Peyer's patch (tissue), 4 donors: ENCODE measurements at regions not wholly inside any gene's neighbourhood (a gene's known extent, or its start where the extent isn't known, plus 50 kb on each side); places are given as distances from the start of the nearest gene placed in this dataset.
A peak's percentile ranks its signal among the peaks of the same experiment; 100 is the strongest.

Source experiments
- DNase-seq, 3 donors: peaks; one replicate each; pipeline ENCODE4 v3.0.0-alpha.2; 2017 to 2019
- H3K27ac ChIP-seq, 4 donors: fragments of 200-600 bp; sonication (generic); one replicate each; pipeline ENCODE4 v1.5.1; 2016 to 2019
- H3K27me3 ChIP-seq, 2 donors: fragments of 200-600 bp; sonication (generic); one replicate each; pipeline ENCODE4 v1.5.1; 2019
- H3K36me3 ChIP-seq, 3 donors: fragments of 200-600 bp; sonication (generic); one replicate each; pipeline ENCODE4 v1.5.1; 2016 to 2019
- H3K4me1 ChIP-seq, 4 donors: fragments of 200-600 bp; sonication (generic); one replicate each; pipeline ENCODE4 v1.5.1; 2016 to 2019
- H3K4me3 ChIP-seq, 4 donors: fragments of 200-600 bp; sonication (generic); 1 replicate in 3 of 4; 2 replicates in 1 of 4; pipeline ENCODE4 v1.5.1; 2016 to 2019; ENCODE audit warnings: mild to moderate bottlenecking in 1 of 4
- H3K9me3 ChIP-seq, 4 donors: fragments of 200-600 bp; sonication (generic); one replicate each; pipeline ENCODE4 v1.5.1; 2016 to 2019; ENCODE audit warnings: mild to moderate bottlenecking in 1 of 4
- POLR2A ChIP-seq, 2 donors: fragments of 450-650 bp; IDR thresholded peaks; one replicate each; pipeline ENCODE4 v1.5.1; 2017; ENCODE audit warnings: antibody characterized with exemption in 2 of 2, mild to moderate bottlenecking in 2 of 2, moderate library complexity in 2 of 2
- TF ChIP-seq, protein P1 (sequence below), 6 experiments: fragments of 450-650 bp in 4 of 6; fragments of 200-600 bp in 2 of 6; sonication (generic) in 1 of 6; IDR thresholded peaks; one replicate each; pipeline ENCODE4 v1.5.1; 2017 to 2019; ENCODE audit warnings: antibody characterized with exemption in 6 of 6, mild to moderate bottlenecking in 3 of 6, moderate library complexity in 1 of 6

DNA sequence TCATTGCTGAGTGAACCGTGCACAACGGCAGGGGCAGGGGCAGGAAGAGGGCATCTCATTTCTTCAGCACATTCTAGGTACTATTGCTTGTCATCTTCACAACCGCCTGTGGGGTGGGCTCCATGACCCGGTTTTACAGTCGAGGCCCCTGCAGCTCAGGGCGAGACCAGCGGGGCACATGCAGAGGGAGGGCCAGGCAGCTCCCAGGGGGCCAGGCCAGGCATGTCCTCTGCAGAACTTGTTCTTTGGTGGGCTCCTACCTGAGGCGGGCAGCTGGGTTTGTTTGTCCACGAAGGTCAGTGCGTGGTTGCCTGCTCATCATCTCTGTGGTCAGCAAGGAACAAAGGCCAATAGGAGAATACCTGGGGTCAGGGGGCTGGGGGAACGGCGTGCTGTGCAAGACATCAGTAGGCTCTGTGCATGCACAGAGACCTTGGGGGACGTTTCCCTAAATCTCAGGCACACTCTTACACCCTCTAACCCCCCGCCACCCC, 75.1 kb upstream of the LEP start:
- H3K36me3 ChIP-seq = no peaks in the 10 kb centered on the region
- peaks cover 0 to 29% of the 10 kb centered on the region in 2 donors for H3K27me3 ChIP-seq
- no peak for TF ChIP-seq POLR2A (IDR thresholded peaks at IDR 0.05)
- TF ChIP-seq, protein P1, sequence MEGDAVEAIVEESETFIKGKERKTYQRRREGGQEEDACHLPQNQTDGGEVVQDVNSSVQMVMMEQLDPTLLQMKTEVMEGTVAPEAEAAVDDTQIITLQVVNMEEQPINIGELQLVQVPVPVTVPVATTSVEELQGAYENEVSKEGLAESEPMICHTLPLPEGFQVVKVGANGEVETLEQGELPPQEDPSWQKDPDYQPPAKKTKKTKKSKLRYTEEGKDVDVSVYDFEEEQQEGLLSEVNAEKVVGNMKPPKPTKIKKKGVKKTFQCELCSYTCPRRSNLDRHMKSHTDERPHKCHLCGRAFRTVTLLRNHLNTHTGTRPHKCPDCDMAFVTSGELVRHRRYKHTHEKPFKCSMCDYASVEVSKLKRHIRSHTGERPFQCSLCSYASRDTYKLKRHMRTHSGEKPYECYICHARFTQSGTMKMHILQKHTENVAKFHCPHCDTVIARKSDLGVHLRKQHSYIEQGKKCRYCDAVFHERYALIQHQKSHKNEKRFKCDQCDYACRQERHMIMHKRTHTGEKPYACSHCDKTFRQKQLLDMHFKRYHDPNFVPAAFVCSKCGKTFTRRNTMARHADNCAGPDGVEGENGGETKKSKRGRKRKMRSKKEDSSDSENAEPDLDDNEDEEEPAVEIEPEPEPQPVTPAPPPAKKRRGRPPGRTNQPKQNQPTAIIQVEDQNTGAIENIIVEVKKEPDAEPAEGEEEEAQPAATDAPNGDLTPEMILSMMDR (IDR thresholded peaks at IDR 0.05) = no peak
- DNase-seq = no peak
- H3K9me3 ChIP-seq = peaks cover 0 to 5% (median 0%) of the 10 kb centered on the region in 4 donors
- peaks cover 0 to 24% (median 20%) of the 10 kb centered on the region in 4 donors for H3K4me1 ChIP-seq
- no peak overlapping the region for H3K27ac ChIP-seq
- H3K4me3 ChIP-seq = peak overlapping the region in 1 of 4 donors; percentile 45

DNA sequence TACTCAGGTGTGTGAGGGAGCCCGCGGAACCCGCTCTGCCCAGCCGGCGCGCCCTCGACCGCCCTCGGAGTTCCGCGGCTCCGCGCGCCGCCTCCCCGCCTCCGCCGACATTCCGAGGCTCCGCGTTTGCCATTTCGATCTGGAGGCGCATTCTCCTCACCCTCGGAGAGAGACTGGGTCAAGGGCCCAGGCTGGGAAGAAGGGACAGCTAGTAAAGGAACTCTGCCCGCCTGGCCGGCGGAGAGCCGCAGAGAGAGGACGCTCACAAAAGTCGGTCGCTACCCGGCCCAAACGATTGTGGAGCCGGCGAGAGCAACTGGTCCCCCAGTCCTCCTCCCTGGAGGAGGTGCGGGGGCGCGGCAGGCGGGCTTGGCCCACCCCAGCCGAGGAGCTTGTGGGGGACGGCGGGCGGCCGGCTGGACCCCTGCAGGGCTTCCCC, 74.5 kb upstream of the LEP start:
- H3K27me3 ChIP-seq = peaks cover 0 to 29% of the 10 kb centered on the region in 2 donors
- peaks cover 0 to 24% (median 20%) of the 10 kb centered on the region in 4 donors for H3K4me1 ChIP-seq
- H3K9me3 ChIP-seq = peaks cover 0 to 5% (median 0%) of the 10 kb centered on the region in 4 donors
- TF ChIP-seq, protein P1 (IDR thresholded peaks at IDR 0.05) = no peak
- no peak for TF ChIP-seq POLR2A (IDR thresholded peaks at IDR 0.05)
- peak in 1 of 3 donors; percentile 41 for DNase-seq
- H3K36me3 ChIP-seq = no peaks in the 10 kb centered on the region
- H3K4me3 ChIP-seq = peak overlapping the region; percentile 24 to 47 (median 44)
- H3K27ac ChIP-seq = no peak overlapping the region

GRCh38 chr7:128167042-128167701, 73.9 kb upstream of the LEP start:
- H3K4me3 ChIP-seq = peak overlapping the region; percentile 24 to 47 (median 44)
- peaks cover 0 to 29% of the 10 kb centered on the region in 2 donors for H3K27me3 ChIP-seq
- H3K27ac ChIP-seq = no peak overlapping the region
- peaks cover 0 to 5% (median 0%) of the 10 kb centered on the region in 4 donors for H3K9me3 ChIP-seq
- no peaks in the 10 kb centered on the region for H3K36me3 ChIP-seq
- DNase-seq = peak in 1 of 3 donors; percentile 45
- TF ChIP-seq, protein P1 (IDR thresholded peaks at IDR 0.05) = no peak
- TF ChIP-seq POLR2A (IDR thresholded peaks at IDR 0.05) = no peak
- H3K4me1 ChIP-seq = peaks cover 0 to 24% (median 20%) of the 10 kb centered on the region in 4 donors

GRCh38 chr7:128167791-128168666, 73.0 kb upstream of the LEP start:
- Histone ChIP-seq H3K27me3 (peaks cover 0 to 29% of the 10 kb centered on the region in 2 donors), H3K36me3 (no peaks in the 10 kb centered on the region), H3K9me3 (peaks cover 0 to 5% (median 0%) of the 10 kb centered on the region in 4 donors), H3K4me1 (peaks cover 0 to 24% (median 20%) of the 10 kb centered on the region in 4 donors), H3K4me3 (peak overlapping the region; percentile 24 to 47 (median 44)), H3K27ac (no peak overlapping the region)
- DNase-seq = peak in 1 of 3 donors; percentile 39
- TF ChIP-seq, protein P1 (IDR thresholded peaks at IDR 0.05) = no peak
- no peak for TF ChIP-seq POLR2A (IDR thresholded peaks at IDR 0.05)

- Histone ChIP-seq H3K27ac (no peak overlapping the region), H3K27me3 (peaks cover 0 to 29% of the 10 kb centered on the region in 2 donors), H3K36me3 (no peaks in the 10 kb centered on the region), H3K4me1 (peaks cover 0 to 24% (median 20%) of the 10 kb centered on the region in 4 donors), H3K9me3 (peaks cover 0 to 5% (median 0%) of the 10 kb centered on the region in 4 donors), H3K4me3 (no peak overlapping the region)
- DNase-seq = peak in 1 of 3 donors; percentile 34
- TF ChIP-seq POLR2A (IDR thresholded peaks at IDR 0.05) = no peak
- TF ChIP-seq, protein P1 (IDR thresholded peaks at IDR 0.05) = no peak
These were observed 72.3 kb upstream of the LEP start for GRCh38 chr7:128168667-128169210.
